ENCODE measurements at regions not wholly inside any gene's neighbourhood (a gene's known extent, or its start where the extent isn't known, plus 50 kb on each side); places are given as distances from the start of the nearest gene placed in this dataset.

- DNase-seq (ENCODE audit: low spot score in 2 of 2), result no peak
- H3K36me3 ChIP-seq, result no peaks in the 10 kb centered on the region
- intact Hi-C loops (cut with DNase I; ENCODE audit: low total_unique reads), result no loop called here
- H3K4me1 ChIP-seq, result no peaks in the 10 kb centered on the region
- no peaks in the 10 kb centered on the region for H3K9me3 ChIP-seq
- TF ChIP-seq CTCF (IDR thresholded peaks at IDR 0.05) (no peak), POLR2AphosphoS5 (IDR thresholded peaks at IDR 0.05) (no peak), POLR2A (IDR thresholded peaks at IDR 0.05) (no peak)
- H3K27me3 ChIP-seq, result no peaks in the 10 kb centered on the region
- no peak overlapping the region for H3K27ac ChIP-seq
- H3K4me3 ChIP-seq, result no peak overlapping the region
These were observed 57.1 kb upstream of the PRDM8 start for GRCh38 chr4:80140194-80140593.

GRCh38 chr4:80139671-80140070 is 57.6 kb upstream of the PRDM8 start:
- Histone ChIP-seq H3K9me3 (no peaks in the 10 kb centered on the region), H3K36me3 (no peaks in the 10 kb centered on the region), H3K27ac (no peak overlapping the region), H3K4me3 (no peak overlapping the region), H3K27me3 (no peaks in the 10 kb centered on the region), H3K4me1 (no peaks in the 10 kb centered on the region)
- DNase-seq (ENCODE audit: low spot score in 2 of 2), result no peak
- TF ChIP-seq POLR2AphosphoS5 (IDR thresholded peaks at IDR 0.05) (no peak), CTCF (IDR thresholded peaks at IDR 0.05) (no peak)
- intact Hi-C loops (cut with DNase I; ENCODE audit: low total_unique reads), result no loop called here

- no peaks in the 10 kb centered on the region for H3K4me1 ChIP-seq
- no peaks in the 10 kb centered on the region for H3K27me3 ChIP-seq
- H3K9me3 ChIP-seq, result no peaks in the 10 kb centered on the region
- DNase-seq (ENCODE audit: low spot score in 2 of 2), result no peak
- H3K27ac ChIP-seq, result no peak overlapping the region
- TF ChIP-seq POLR2AphosphoS5 (IDR thresholded peaks at IDR 0.05), result no peak
- TF ChIP-seq POLR2A (IDR thresholded peaks at IDR 0.05), result no peak
- TF ChIP-seq CTCF (IDR thresholded peaks at IDR 0.05), result no peak
- no peak overlapping the region for H3K4me3 ChIP-seq
- intact Hi-C loops (cut with DNase I; ENCODE audit: low total_unique reads), result no loop called here
- no peaks in the 10 kb centered on the region for H3K36me3 ChIP-seq
These were observed 58.5 kb upstream of the PRDM8 start for GRCh38 chr4:80138551-80139538.

GRCh38 chr4:80137631-80138030 is 59.7 kb upstream of the PRDM8 start:
- H3K4me1 ChIP-seq, result no peaks in the 10 kb centered on the region
- no peak overlapping the region for H3K4me3 ChIP-seq
- TF ChIP-seq POLR2AphosphoS5 (IDR thresholded peaks at IDR 0.05) (no peak), POLR2A (IDR thresholded peaks at IDR 0.05) (no peak), CTCF (IDR thresholded peaks at IDR 0.05) (no peak)
- intact Hi-C loops (cut with DNase I; ENCODE audit: low total_unique reads), result no loop called here
- H3K9me3 ChIP-seq, result no peaks in the 10 kb centered on the region
- DNase-seq (ENCODE audit: low spot score in 2 of 2), result no peak
- H3K27ac ChIP-seq, result no peak overlapping the region
- H3K27me3 ChIP-seq, result no peaks in the 10 kb centered on the region
- H3K36me3 ChIP-seq, result no peaks in the 10 kb centered on the region

- TF ChIP-seq POLR2A (IDR thresholded peaks at IDR 0.05) (no peak), CTCF (IDR thresholded peaks at IDR 0.05) (no peak), POLR2AphosphoS5 (IDR thresholded peaks at IDR 0.05) (no peak)
- no peaks in the 10 kb centered on the region for H3K36me3 ChIP-seq
- no peaks in the 10 kb centered on the region for H3K27me3 ChIP-seq
- H3K9me3 ChIP-seq, result no peaks in the 10 kb centered on the region
- H3K4me3 ChIP-seq, result no peak overlapping the region
- H3K27ac ChIP-seq, result no peak overlapping the region
- intact Hi-C loops (cut with DNase I; ENCODE audit: low total_unique reads), result no loop called here
- H3K4me1 ChIP-seq, result no peaks in the 10 kb centered on the region
- DNase-seq (ENCODE audit: low spot score in 2 of 2), result no peak
These were observed 61.0 kb upstream of the PRDM8 start for GRCh38 chr4:80136270-80136669.
